LNCaP clone FGC (cell line): ENCODE measurements at regions not wholly inside any gene's neighbourhood (a gene's known extent, or its start where the extent isn't known, plus 50 kb on each side); places are given as distances from the start of the nearest gene placed in this dataset.

Experiments used
- DNase-seq: peaks from one replicate; pipeline ENCODE4 v3.0.0-alpha.2; 2011; ENCODE audit warnings: low read depth
- H3K4me3 ChIP-seq: 2 replicates; pipeline ENCODE4 v1.5.1; 2011; ENCODE audit warnings: mild to moderate bottlenecking, low read depth, low read length, control low read depth
- TF ChIP-seq, protein P1 (sequence below): IDR thresholded peaks from 2 replicates; pipeline ENCODE4 v1.5.1; 2012; ENCODE audit warnings: mild to moderate bottlenecking; ENCODE audit not compliant: control insufficient read depth, insufficient read depth; ENCODE audit errors: extremely low read depth

DNA sequence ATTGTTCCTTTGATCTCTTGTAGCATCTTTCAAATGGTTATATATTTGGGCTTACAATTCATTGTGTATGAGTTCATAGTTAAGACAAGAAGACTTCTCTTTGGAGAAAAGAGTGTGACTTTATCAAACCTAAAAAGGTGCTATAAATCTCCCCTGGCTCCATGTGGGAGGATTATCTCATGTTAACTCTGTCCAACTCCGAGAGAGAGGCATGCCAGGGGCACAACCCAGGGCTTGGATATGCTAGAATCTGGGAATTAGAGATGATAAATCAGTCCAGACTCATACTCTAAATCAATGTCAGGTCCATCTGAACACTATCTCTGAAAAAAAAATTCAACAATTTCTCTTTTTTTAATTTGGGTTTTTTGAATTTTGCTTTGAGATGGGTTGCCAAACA is 462.8 kb downstream of the TUSC7 start:
- DNase-seq, result no peak
- TF ChIP-seq, protein P1, sequence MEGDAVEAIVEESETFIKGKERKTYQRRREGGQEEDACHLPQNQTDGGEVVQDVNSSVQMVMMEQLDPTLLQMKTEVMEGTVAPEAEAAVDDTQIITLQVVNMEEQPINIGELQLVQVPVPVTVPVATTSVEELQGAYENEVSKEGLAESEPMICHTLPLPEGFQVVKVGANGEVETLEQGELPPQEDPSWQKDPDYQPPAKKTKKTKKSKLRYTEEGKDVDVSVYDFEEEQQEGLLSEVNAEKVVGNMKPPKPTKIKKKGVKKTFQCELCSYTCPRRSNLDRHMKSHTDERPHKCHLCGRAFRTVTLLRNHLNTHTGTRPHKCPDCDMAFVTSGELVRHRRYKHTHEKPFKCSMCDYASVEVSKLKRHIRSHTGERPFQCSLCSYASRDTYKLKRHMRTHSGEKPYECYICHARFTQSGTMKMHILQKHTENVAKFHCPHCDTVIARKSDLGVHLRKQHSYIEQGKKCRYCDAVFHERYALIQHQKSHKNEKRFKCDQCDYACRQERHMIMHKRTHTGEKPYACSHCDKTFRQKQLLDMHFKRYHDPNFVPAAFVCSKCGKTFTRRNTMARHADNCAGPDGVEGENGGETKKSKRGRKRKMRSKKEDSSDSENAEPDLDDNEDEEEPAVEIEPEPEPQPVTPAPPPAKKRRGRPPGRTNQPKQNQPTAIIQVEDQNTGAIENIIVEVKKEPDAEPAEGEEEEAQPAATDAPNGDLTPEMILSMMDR, result no peak
- H3K4me3 ChIP-seq, result no peak overlapping the region

DNA sequence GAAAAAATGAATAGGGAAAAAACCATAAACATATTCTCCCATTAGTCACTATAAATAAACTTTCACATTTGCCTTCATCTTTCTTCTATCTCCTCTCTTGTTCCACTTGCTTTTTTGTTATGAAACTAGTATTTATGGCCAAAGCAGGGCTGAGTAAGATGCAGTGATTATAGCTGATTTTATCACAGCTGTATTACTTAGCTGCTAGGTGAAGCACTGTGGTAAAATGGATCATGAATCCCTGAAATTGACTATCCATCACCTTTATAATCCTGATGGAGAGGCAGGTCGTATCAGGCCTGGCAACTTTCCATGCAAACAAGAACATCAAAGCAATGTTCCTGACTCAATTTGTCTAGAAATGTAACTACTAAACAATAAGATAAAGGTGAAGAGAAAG is 471.6 kb downstream of the TUSC7 start:
- no peak overlapping the region for H3K4me3 ChIP-seq
- no peak for DNase-seq
- TF ChIP-seq, protein P1, result no peak

DNA sequence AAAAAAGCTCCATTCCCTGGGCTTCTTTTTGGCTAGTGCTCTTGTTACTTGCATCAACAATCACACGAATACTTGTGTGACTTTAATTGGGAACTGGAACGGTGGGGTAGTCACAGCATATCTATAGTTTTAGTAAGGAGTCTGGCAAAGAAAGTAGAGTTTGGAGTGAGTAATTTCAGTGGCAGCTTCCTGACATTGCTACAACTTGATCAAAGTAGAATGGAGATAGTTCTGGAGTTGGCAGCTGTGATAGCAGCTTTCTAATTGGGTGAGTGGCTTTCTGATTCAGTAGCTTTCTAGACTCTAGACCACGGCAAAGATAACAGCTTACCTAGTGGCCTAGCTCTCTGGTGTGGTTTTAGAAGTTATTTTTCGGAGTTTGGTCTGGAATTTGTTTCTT is 475.0 kb downstream of the TUSC7 start:
- no peak overlapping the region for H3K4me3 ChIP-seq
- no peak for DNase-seq
- TF ChIP-seq, protein P1, result no peak

DNA sequence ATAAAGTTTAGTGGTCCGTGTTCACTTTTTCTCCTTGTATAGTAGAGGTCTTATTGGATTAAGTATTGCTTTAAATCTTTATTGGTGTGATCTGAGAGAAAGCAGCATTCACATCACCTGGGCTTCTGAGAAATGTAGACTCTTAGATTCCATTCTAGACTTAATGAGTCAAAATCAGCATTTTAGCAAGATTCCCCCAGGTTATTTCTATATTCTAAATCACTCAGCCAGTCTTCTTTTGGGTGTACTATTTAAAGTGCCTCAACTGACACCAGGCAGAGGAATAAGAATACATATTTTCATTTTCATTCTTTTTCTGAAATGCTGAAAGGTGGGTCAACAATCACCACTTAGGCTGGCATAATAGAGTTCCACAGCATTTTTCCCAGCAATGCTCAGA is 481.7 kb downstream of the TUSC7 start:
- no peak overlapping the region for H3K4me3 ChIP-seq
- TF ChIP-seq, protein P1, result no peak
- no peak for DNase-seq

DNA sequence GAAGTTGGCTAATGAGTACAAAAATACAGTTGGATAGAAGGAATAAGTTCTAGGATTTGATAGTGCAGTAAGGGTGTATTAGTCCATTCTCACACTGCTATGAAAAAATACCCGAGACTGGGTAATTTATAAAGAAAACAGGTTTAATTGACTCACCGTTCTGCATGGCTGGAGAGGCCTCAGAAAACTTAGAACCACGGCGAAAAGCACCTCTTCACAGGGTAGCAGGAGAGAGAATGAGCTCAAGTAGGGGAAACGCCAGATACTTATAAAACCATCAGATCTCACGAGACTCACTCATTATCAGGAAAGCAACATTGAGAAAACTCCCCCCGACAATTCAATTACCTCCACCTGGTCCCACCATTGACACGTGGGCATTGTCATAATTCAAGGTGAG is 483.3 kb downstream of the TUSC7 start:
- TF ChIP-seq, protein P1, result no peak
- H3K4me3 ChIP-seq, result no peak overlapping the region

DNA sequence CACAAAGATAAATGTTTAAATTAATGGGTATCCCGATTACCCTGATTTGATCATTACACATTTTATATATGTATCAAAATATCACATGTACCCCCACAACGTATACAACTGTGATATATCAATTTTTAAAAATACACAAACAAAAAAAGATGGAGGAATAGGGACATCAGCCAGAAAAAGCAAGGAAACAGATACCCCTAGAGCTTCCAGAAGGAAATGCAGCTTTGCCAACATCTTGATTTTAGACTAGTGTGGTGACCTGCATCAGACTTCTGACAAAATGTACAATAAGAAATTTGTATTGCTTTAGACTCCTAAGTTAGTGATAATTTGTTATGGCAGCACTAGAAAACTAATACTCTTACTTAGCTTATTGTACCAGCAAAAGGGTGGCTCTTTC is 483.8 kb downstream of the TUSC7 start:
- H3K4me3 ChIP-seq, result no peak overlapping the region
- peak; percentile 1 for DNase-seq
- TF ChIP-seq, protein P1, result peak; percentile 38

More for the DNA sequence above, 483.3 kb downstream of the TUSC7 start:
- DNase-seq, result no peak

DNA sequence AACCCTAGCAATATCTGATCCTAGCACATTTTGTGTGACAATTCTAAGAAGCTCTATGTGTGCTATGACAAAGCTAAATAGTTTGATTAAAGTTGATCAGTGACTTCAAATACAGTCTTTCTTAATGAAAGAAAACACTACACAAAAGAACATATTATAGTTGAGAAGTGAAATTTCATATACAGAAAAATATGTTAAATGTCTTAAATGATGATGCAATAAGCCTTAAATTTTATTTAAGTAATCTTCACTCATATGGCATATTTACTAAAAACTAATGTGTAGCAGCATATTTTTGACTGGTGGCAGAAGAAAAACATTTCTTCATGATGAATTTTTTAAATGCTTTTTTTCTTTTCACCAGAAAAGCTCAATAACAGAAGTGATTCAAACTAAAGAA is 485.5 kb downstream of the TUSC7 start:
- DNase-seq, result no peak
- H3K4me3 ChIP-seq, result no peak overlapping the region
- TF ChIP-seq, protein P1, result no peak
